GM23338 (cell line): ENCODE measurements at regions not wholly inside any gene's neighbourhood (a gene's known extent, or its start where the extent isn't known, plus 50 kb on each side); places are given as distances from the start of the nearest gene placed in this dataset.

Experiments used
- ATAC-seq: fragments of 200-7000 bp; cut with Tn5 transposase; 3 replicates; pipeline ENCODE4 v1.9.1; 2020
- DNase-seq: peaks from one replicate; pipeline ENCODE4 v3.0.0-alpha.2; 2015; ENCODE audit warnings: low spot score
- H2AFZ ChIP-seq: fragments of 200-600 bp; sonication (generic); 2 replicates; pipeline ENCODE4 v1.8.0; 2016; ENCODE audit warnings: antibody characterized with exemption, mild to moderate bottlenecking, moderate library complexity
- H3F3A ChIP-seq: fragments of 200-600 bp; sonication (generic); replicated peaks from 2 replicates; pipeline ENCODE4 v1.8.0; 2017; ENCODE audit warnings: antibody characterized with exemption, mixed run types, low read depth
- H3K27ac ChIP-seq: fragments of 200-600 bp; sonication (generic); 2 replicates; pipeline ENCODE4 v1.6.1; 2016; ENCODE audit warnings: low read depth
- H3K27me3 ChIP-seq: fragments of 200-600 bp; sonication (generic); 2 replicates; pipeline ENCODE4 v1.8.0; 2016; ENCODE audit warnings: mild to moderate bottlenecking, mixed run types, moderate library complexity; ENCODE audit not compliant: insufficient read depth
- H3K36me3 ChIP-seq: fragments of 200-600 bp; sonication (generic); 2 replicates; pipeline ENCODE4 v1.8.0; 2016; ENCODE audit warnings: mild to moderate bottlenecking; ENCODE audit not compliant: insufficient read depth
- H3K4me1 ChIP-seq: fragments of 200-600 bp; sonication (generic); 2 replicates; pipeline ENCODE4 v1.8.0; 2016; ENCODE audit warnings: mild to moderate bottlenecking, moderate library complexity; ENCODE audit not compliant: insufficient read depth
- H3K4me2 ChIP-seq: fragments of 200-600 bp; sonication (generic); 2 replicates; pipeline ENCODE4 v1.7.1; 2017; ENCODE audit warnings: mixed run types
- H3K4me3 ChIP-seq: fragments of 200-600 bp; sonication (generic); 2 replicates; pipeline ENCODE4 v1.6.1; 2016; ENCODE audit warnings: mixed run types
- H3K79me2 ChIP-seq: fragments of 200-600 bp; sonication (generic); replicated peaks from 2 replicates; pipeline ENCODE4 v1.8.0; 2017; ENCODE audit warnings: mild to moderate bottlenecking; ENCODE audit not compliant: insufficient read depth
- H3K9me2 ChIP-seq: fragments of 200-600 bp; sonication (generic); 2 replicates; pipeline ENCODE4 v1.8.0; 2017; ENCODE audit not compliant: insufficient read depth
- H4K20me1 ChIP-seq: fragments of 200-600 bp; sonication (generic); replicated peaks from 2 replicates; pipeline ENCODE4 v1.8.0; 2017; ENCODE audit warnings: mild to moderate bottlenecking; ENCODE audit not compliant: insufficient read depth
- H3K27ac Mint-ChIP-seq: 2 replicates; pipeline ENCODE4 v1.8.0; 2020; ENCODE audit warnings: inconsistent platforms, mild to moderate bottlenecking, moderate library complexity, mixed read lengths
- H3K27me3 Mint-ChIP-seq: 3 replicates; pipeline ENCODE4 v1.8.0; 2022; ENCODE audit warnings: low read depth, mild to moderate bottlenecking, moderate library complexity, mixed read lengths, inconsistent platforms; ENCODE audit not compliant: insufficient read depth, poor library complexity
- H3K36me3 Mint-ChIP-seq: 3 replicates; pipeline ENCODE4 v1.8.0; 2021; ENCODE audit warnings: low read depth, mild to moderate bottlenecking, inconsistent platforms, moderate library complexity, mixed read lengths
- H3K4me1 Mint-ChIP-seq: 3 replicates; pipeline ENCODE4 v1.8.0; 2020; ENCODE audit warnings: mild to moderate bottlenecking, inconsistent platforms, mixed read lengths
- H3K4me3 Mint-ChIP-seq: 3 replicates; pipeline ENCODE4 v1.8.0; 2021; ENCODE audit warnings: moderate library complexity, mild to moderate bottlenecking, inconsistent platforms, mixed read lengths
- H3K9me3 Mint-ChIP-seq: 3 replicates; pipeline ENCODE4 v1.8.0; 2020; ENCODE audit warnings: moderate library complexity, mild to moderate bottlenecking, inconsistent platforms, mixed read lengths
- CREB1 ChIP-seq: fragments of 250-450 bp; sonication (Bioruptor Pico); IDR thresholded peaks from 2 replicates; pipeline ENCODE4 v1.5.0; 2020; ENCODE audit warnings: low read depth, mild to moderate bottlenecking, moderate library complexity
- EZH2 ChIP-seq: fragments of 200-600 bp; sonication (generic); IDR thresholded peaks from one replicate; pipeline ENCODE4 v1.8.0; 2017; ENCODE audit warnings: antibody characterized with exemption, mild to moderate bottlenecking, low read depth; ENCODE audit not compliant: unreplicated experiment
- EZH2phosphoT487 ChIP-seq: fragments of 200-600 bp; sonication (generic); IDR thresholded peaks from one replicate; pipeline ENCODE4 v1.8.1; 2018; ENCODE audit warnings: antibody characterized with exemption; ENCODE audit not compliant: unreplicated experiment
- JUNB ChIP-seq: IDR thresholded peaks from one replicate; pipeline ENCODE4 v1.6.1; 2016; ENCODE audit warnings: antibody characterized with exemption; ENCODE audit not compliant: unreplicated experiment
- NANOG ChIP-seq: IDR thresholded peaks from 2 replicates; pipeline ENCODE4 v1.6.1; 2016; ENCODE audit warnings: antibody characterized with exemption, borderline replicate concordance
- POLR2AphosphoS5 ChIP-seq: IDR thresholded peaks from 2 replicates; pipeline ENCODE4 v1.6.1; 2016; ENCODE audit warnings: antibody characterized with exemption, low read depth
- STAT1 ChIP-seq: IDR thresholded peaks from one replicate; pipeline ENCODE4 v1.6.1; 2016; ENCODE audit warnings: antibody characterized with exemption; ENCODE audit not compliant: unreplicated experiment
- ZNF114 ChIP-seq: fragments of 250-450 bp; sonication (Bioruptor Pico); IDR thresholded peaks from 2 replicates; pipeline ENCODE4 v1.5.0; 2020; ENCODE audit warnings: mild to moderate bottlenecking, moderate library complexity
- ZNF331 ChIP-seq: fragments of 250-450 bp; sonication (Bioruptor Pico); IDR thresholded peaks from 2 replicates; pipeline ENCODE4 v1.5.0; 2020; ENCODE audit warnings: low read depth, mild to moderate bottlenecking, moderate library complexity
- TF ChIP-seq, protein P1 (sequence below), 2 experiments: fragments of 200-600 bp in 1 of 2; sonication (generic) in 1 of 2; conservative IDR thresholded peaks; 2 replicates each; pipeline versions ENCODE4 v1.5.1 to v1.6.1; 2016 to 2017; ENCODE audit warnings: antibody characterized with exemption in 2 of 2, low read depth in 2 of 2, mild to moderate bottlenecking in 2 of 2, moderate library complexity in 1 of 2
- TF ChIP-seq, protein P2 (sequence below): fragments of 250-450 bp; sonication (Bioruptor Pico); IDR thresholded peaks from 2 replicates; pipeline ENCODE4 v1.5.0; 2020; ENCODE audit warnings: mild to moderate bottlenecking, moderate library complexity
- TF ChIP-seq, protein P3 (sequence below): IDR thresholded peaks from 2 replicates; pipeline ENCODE4 v1.6.1; 2016; ENCODE audit warnings: antibody characterized with exemption
- TF ChIP-seq, protein P4 (sequence below): IDR thresholded peaks from one replicate; pipeline ENCODE4 v1.6.1; 2018; ENCODE audit warnings: antibody characterized with exemption; ENCODE audit not compliant: unreplicated experiment

DNA sequence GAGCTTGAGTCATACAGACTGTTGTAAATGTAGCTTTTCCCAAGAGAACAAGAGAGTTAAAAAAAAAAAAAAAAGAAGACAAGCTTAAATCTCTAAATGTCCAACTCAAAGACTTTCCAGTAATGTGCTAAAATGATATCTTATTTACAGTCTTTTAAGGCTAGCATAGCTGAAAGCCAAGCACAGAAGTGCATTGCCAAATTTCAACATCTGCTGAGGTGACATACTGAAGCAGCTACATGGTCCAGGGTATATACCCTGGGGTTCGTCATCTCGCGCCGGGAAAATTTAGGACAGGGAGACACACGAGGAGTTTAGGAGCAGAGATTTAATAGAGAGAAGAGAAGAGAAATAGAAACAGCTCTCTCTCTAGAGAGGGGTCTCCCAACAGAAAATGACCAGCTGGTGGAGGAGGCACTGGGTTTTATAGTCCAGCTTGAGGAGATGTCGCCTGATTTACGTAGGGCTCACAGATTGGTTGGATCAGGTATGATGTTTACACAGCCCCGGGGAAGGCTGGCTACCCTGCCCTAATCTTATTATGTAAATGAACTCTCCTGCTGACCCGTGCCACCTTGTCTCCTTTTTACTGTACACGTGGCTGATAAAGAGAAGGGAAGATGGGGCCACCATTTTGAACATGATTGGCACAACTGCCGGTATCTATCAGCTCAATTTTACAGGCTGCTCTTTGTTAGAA lies 172.7 kb downstream of the TRIM33 start:
- no peak overlapping the region for H3K27ac Mint-ChIP-seq
- Histone ChIP-seq H3K4me3 (no peak overlapping the region), H2AFZ (no peak overlapping the region)

More for the DNA sequence above, 172.7 kb downstream of the TRIM33 start:
- Histone ChIP-seq H3K9me2 (peaks cover 20% of the 10 kb centered on the region), H3K27ac (no peak overlapping the region), H3K79me2 (no peaks in the 10 kb centered on the region), H3K36me3 (no peaks in the 10 kb centered on the region; the same call in 1 of the 2 replicates), H3K4me2 (no peak overlapping the region), H3F3A (no peaks in the 10 kb centered on the region), H4K20me1 (no peaks in the 10 kb centered on the region), H3K27me3 (no peaks in the 10 kb centered on the region), H3K4me1 (no peaks in the 10 kb centered on the region)
- H3K36me3 Mint-ChIP-seq = no peaks in the 10 kb centered on the region
- ATAC-seq (no peak), DNase-seq (no peak)
- TF ChIP-seq EZH2 = no peak
- no peak for TF ChIP-seq STAT1
- TF ChIP-seq, protein P1, sequence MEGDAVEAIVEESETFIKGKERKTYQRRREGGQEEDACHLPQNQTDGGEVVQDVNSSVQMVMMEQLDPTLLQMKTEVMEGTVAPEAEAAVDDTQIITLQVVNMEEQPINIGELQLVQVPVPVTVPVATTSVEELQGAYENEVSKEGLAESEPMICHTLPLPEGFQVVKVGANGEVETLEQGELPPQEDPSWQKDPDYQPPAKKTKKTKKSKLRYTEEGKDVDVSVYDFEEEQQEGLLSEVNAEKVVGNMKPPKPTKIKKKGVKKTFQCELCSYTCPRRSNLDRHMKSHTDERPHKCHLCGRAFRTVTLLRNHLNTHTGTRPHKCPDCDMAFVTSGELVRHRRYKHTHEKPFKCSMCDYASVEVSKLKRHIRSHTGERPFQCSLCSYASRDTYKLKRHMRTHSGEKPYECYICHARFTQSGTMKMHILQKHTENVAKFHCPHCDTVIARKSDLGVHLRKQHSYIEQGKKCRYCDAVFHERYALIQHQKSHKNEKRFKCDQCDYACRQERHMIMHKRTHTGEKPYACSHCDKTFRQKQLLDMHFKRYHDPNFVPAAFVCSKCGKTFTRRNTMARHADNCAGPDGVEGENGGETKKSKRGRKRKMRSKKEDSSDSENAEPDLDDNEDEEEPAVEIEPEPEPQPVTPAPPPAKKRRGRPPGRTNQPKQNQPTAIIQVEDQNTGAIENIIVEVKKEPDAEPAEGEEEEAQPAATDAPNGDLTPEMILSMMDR (conservative IDR thresholded peaks at IDR 0.05; ENCODE audit: low read depth in 2 of 2) = no peak
- TF ChIP-seq JUNB = no peak
- TF ChIP-seq, protein P2, sequence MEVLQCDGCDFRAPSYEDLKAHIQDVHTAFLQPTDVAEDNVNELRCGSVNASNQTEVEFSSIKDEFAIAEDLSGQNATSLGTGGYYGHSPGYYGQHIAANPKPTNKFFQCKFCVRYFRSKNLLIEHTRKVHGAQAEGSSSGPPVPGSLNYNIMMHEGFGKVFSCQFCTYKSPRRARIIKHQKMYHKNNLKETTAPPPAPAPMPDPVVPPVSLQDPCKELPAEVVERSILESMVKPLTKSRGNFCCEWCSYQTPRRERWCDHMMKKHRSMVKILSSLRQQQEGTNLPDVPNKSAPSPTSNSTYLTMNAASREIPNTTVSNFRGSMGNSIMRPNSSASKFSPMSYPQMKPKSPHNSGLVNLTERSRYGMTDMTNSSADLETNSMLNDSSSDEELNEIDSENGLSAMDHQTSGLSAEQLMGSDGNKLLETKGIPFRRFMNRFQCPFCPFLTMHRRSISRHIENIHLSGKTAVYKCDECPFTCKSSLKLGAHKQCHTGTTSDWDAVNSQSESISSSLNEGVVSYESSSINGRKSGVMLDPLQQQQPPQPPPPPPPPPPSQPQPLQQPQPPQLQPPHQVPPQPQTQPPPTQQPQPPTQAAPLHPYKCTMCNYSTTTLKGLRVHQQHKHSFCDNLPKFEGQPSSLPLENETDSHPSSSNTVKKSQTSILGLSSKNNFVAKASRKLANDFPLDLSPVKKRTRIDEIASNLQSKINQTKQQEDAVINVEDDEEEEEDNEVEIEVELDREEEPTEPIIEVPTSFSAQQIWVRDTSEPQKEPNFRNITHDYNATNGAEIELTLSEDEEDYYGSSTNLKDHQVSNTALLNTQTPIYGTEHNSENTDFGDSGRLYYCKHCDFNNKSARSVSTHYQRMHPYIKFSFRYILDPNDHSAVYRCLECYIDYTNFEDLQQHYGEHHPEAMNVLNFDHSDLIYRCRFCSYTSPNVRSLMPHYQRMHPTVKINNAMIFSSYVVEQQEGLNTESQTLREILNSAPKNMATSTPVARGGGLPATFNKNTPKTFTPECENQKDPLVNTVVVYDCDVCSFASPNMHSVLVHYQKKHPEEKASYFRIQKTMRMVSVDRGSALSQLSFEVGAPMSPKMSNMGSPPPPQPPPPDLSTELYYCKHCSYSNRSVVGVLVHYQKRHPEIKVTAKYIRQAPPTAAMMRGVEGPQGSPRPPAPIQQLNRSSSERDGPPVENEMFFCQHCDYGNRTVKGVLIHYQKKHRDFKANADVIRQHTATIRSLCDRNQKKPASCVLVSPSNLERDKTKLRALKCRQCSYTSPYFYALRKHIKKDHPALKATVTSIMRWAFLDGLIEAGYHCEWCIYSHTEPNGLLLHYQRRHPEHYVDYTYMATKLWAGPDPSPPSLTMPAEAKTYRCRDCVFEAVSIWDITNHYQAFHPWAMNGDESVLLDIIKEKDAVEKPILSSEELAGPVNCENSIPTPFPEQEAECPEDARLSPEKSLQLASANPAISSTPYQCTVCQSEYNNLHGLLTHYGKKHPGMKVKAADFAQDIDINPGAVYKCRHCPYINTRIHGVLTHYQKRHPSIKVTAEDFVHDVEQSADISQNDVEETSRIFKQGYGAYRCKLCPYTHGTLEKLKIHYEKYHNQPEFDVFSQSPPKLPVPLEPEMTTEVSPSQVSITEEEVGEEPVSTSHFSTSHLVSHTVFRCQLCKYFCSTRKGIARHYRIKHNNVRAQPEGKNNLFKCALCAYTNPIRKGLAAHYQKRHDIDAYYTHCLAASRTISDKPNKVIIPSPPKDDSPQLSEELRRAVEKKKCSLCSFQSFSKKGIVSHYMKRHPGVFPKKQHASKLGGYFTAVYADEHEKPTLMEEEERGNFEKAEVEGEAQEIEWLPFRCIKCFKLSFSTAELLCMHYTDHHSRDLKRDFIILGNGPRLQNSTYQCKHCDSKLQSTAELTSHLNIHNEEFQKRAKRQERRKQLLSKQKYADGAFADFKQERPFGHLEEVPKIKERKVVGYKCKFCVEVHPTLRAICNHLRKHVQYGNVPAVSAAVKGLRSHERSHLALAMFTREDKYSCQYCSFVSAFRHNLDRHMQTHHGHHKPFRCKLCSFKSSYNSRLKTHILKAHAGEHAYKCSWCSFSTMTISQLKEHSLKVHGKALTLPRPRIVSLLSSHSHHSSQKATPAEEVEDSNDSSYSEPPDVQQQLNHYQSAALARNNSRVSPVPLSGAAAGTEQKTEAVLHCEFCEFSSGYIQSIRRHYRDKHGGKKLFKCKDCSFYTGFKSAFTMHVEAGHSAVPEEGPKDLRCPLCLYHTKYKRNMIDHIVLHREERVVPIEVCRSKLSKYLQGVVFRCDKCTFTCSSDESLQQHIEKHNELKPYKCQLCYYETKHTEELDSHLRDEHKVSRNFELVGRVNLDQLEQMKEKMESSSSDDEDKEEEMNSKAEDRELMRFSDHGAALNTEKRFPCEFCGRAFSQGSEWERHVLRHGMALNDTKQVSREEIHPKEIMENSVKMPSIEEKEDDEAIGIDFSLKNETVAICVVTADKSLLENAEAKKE = no peak
- TF ChIP-seq ZNF331 = no peak
- TF ChIP-seq, protein P3, sequence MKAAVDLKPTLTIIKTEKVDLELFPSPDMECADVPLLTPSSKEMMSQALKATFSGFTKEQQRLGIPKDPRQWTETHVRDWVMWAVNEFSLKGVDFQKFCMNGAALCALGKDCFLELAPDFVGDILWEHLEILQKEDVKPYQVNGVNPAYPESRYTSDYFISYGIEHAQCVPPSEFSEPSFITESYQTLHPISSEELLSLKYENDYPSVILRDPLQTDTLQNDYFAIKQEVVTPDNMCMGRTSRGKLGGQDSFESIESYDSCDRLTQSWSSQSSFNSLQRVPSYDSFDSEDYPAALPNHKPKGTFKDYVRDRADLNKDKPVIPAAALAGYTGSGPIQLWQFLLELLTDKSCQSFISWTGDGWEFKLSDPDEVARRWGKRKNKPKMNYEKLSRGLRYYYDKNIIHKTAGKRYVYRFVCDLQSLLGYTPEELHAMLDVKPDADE = no peak
- no peak for TF ChIP-seq NANOG
- no peak for TF ChIP-seq CREB1 (CRISPR knock-in tag)
- TF ChIP-seq EZH2phosphoT487 = no peak
- TF ChIP-seq, protein P4, sequence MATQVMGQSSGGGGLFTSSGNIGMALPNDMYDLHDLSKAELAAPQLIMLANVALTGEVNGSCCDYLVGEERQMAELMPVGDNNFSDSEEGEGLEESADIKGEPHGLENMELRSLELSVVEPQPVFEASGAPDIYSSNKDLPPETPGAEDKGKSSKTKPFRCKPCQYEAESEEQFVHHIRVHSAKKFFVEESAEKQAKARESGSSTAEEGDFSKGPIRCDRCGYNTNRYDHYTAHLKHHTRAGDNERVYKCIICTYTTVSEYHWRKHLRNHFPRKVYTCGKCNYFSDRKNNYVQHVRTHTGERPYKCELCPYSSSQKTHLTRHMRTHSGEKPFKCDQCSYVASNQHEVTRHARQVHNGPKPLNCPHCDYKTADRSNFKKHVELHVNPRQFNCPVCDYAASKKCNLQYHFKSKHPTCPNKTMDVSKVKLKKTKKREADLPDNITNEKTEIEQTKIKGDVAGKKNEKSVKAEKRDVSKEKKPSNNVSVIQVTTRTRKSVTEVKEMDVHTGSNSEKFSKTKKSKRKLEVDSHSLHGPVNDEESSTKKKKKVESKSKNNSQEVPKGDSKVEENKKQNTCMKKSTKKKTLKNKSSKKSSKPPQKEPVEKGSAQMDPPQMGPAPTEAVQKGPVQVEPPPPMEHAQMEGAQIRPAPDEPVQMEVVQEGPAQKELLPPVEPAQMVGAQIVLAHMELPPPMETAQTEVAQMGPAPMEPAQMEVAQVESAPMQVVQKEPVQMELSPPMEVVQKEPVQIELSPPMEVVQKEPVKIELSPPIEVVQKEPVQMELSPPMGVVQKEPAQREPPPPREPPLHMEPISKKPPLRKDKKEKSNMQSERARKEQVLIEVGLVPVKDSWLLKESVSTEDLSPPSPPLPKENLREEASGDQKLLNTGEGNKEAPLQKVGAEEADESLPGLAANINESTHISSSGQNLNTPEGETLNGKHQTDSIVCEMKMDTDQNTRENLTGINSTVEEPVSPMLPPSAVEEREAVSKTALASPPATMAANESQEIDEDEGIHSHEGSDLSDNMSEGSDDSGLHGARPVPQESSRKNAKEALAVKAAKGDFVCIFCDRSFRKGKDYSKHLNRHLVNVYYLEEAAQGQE = no peak
- no peak for TF ChIP-seq POLR2AphosphoS5
- no peak for TF ChIP-seq ZNF114 (CRISPR knock-in tag)
- peaks cover 6% of the 10 kb centered on the region for H3K27me3 Mint-ChIP-seq
- H3K9me3 Mint-ChIP-seq = no peaks in the 10 kb centered on the region
- H3K4me3 Mint-ChIP-seq = no peak overlapping the region
- no peaks in the 10 kb centered on the region for H3K4me1 Mint-ChIP-seq
